HG02943 (cell line): ENCODE measurements at regions not wholly inside any gene's neighbourhood (a gene's known extent, or its start where the extent isn't known, plus 50 kb on each side); places are given as distances from the start of the nearest gene placed in this dataset.

Experiments
- ATAC-seq: cut with Tn5 transposase; IDR thresholded peaks from one replicate; pipeline ENCODE4 v1.9.1; 2021; ENCODE audit warnings: mild to moderate bottlenecking, low read depth, moderate library complexity; ENCODE audit not compliant: unreplicated experiment

DNA sequence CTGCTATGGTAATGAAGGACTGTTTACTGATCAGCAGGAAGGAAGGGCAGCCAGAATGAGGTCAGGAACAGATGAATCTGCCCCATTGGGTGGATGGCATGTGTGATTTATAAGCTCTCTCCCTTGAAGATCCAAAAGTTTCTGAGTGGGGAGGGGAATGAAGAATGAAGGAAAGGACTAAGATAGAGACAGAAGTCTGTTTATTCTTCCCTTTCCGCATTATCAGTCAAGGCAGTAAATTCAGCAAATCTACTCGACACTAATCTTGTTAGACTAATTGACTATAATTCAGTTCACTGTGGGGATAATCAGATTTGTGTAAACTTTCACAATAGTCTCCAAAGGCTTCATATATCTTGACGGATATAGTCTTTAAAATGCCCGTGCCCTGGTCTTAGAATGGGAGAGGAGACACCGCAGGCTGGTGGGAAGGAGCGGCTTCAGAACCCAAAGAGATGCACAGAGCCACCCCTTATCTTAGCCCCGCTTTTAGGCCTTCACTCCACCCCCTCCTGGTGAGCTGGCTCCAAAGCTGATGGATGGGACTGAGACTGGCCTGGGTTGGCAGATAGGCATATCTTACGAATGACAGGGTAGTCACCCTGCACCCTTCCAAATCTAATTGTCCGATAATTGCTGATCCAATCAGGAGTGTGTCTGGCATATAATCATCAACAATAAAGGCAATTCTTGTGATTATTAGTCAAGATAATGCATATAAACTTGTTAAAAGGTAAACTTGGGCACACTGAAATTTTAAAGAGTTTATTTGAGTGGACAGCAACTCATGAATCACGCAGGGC lies 76.0 kb upstream of the PPM1J start:
- ATAC-seq: no peak

DNA sequence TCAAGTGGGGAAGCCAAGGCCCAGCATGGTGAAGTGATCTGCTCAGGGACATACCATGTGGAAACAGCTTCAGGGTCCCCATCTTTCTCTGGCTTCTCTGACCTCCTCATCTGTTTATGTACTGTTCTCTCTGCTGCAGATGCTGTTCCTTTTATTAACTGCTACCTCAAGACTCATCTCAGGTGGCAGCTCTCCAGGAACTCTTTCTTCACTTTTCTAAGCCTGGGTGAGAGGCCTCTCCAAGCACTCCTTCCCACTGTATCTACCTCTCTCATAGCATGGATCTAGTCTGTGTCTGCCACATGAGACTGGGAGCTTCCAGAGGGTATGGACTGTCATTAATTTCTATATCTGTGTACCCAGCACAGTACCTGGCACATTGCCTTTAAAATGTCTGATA lies 73.4 kb upstream of the PPM1J start:
- ATAC-seq: no peak

GRCh38 chr1:112788054-112788453 lies 72.9 kb upstream of the PPM1J start:
- ATAC-seq: no peak

DNA sequence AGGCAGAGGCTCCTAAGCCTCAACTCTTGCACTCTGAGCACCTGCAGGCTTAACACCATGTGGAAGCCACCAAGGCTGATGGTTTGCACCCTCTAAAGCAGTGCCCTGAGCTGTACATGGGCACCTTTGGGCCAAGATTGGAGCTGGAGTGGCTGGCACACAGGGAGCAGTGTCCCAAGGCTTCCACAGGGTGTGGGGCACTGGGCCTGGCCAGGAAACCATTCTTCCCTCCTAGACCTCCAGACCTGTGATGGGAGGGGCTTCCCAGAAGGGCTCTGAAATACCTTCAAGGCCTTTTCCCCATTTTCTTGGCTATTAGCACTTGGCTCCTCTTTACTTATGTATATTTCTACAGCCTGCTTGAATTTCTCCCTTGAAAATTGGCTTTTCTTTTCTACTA lies 67.9 kb upstream of the PPM1J start:
- no peak for ATAC-seq

DNA sequence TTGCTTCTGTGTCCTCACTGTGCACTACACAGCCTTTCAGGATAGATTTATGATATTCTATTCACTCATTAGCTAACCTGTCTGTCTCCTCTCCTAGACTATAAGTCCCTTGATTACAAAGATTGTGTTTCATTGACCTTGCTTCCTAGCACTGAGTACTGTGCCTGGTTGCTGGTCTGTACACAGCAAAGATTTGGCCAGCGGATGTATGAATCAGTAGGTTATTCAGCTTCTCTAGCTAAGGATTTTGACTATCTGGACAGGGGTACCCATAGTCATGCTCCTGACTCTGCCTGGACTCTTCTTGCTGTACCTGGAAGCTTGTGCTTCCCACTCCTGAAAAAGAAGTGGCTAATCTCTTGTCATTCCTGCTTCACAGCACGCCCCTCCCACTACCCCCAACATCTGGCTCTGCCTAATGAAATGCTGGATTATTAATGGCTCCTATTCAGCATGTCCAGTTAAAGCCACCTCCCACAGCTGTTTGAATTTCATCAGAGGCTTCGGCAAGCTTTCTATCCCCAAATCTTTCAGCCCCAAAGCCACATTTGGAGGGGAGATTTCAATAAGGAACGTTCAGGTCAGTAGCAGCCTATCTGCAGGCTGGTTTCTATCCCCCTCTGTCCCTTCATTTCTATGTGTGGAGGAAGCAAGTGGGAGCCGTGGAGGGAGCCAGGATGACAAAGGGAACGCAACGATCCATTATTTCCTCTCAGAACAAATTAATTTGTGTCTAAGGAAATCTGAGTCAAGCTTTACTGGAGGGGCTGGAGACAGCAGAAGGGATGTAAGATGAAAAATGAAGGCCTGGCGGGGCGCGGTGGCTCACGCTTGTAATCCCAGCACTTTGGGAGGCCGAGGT lies 64.8 kb upstream of the PPM1J start:
- no peak for ATAC-seq

DNA sequence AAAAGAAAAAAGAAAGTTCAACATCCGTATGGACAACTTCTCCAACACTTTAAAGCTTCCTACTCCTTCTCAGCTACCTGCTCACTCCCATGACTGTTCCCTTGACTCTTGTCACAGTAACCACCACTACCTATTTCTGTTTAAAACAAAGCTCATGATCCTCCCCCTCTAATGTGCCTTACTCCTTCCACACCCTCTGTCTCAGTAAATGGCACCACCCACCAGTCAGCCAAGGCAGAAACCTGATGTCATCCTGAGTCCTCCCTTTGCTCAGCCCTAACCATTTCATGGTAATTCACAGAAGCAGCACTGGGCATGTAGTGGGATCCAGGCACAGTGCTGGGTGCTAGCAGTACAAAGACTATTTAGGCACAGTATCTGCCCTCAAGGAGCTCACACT lies 63.0 kb upstream of the PPM1J start:
- no peak for ATAC-seq

DNA sequence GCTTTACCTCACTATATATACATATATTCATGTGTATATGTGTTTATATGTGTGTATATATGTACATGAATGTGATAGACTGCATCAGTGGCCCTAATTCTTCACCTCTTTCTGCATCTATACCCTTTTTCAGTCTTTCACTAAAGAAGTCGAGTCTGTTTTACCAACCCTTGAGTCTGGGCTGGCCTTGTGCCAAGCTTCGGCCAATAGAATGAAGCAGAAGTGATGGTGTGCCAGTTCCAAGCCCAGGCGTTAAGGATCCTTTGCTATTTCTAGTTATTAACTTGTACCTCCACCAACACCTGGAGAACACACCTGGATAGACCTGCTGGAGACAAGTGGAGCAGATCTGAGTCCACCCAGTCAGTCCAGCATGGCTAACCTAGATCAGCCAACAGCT lies 61.6 kb upstream of the PPM1J start:
- no peak for ATAC-seq

- no peak for ATAC-seq
Measured at GRCh38 chr1:112772781-112773180, 57.6 kb upstream of the PPM1J start.

GRCh38 chr1:112770724-112771123 lies 55.6 kb upstream of the PPM1J start:
- ATAC-seq: no peak

DNA sequence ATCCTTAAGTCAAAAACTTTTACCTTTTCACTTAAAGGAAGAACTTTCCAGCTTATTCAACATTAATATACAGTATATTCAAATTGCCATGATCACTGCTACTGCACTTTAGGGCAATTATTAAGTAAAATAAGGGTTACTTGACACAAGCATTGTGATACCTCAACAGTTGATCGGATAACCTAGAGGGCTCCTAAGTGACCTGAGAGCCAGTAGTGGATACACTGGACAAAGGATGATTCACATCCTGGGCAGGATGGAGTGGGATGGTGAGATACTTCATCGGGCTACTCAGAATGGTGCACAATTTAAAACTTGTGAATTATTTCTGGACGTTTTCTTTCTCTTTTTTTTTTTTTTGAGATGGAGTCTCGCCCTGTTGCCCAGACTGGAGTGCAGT lies 54.5 kb upstream of the PPM1J start:
- ATAC-seq: no peak

GRCh38 chr1:112767646-112768045 lies 52.5 kb upstream of the PPM1J start:
- no peak for ATAC-seq
